Gastroesophageal sphincter (tissue), 4 donors: ENCODE measurements at regions not wholly inside any gene's neighbourhood (a gene's known extent, or its start where the extent isn't known, plus 50 kb on each side); places are given as distances from the start of the nearest gene placed in this dataset.

Experiments
- ATAC-seq: fragments of 150-250 bp; one replicate; pipeline ENCODE4 v1.9.1; 2016; ENCODE audit warnings: mild to moderate bottlenecking, moderate library complexity
- H3K27ac ChIP-seq, 4 donors: fragments of 200-600 bp; sonication (generic) in 3 of 4; 1 replicate in 3 of 4; 2 replicates in 1 of 4; pipeline ENCODE4 v1.5.1; 2016 to 2019
- H3K27me3 ChIP-seq: fragments of 200-600 bp; sonication (generic); one replicate; pipeline ENCODE4 v1.5.1; 2019
- H3K36me3 ChIP-seq, 2 donors: fragments of 200-600 bp; sonication (generic); one replicate each; pipeline ENCODE4 v1.5.1; 2019; ENCODE audit warnings: control low read depth in 1 of 2
- H3K4me1 ChIP-seq, 3 donors: fragments of 200-600 bp; sonication (generic); 1 replicate in 2 of 3; 2 replicates in 1 of 3; pipeline ENCODE4 v1.5.1; 2016 to 2019; ENCODE audit warnings: control low read depth in 2 of 3
- H3K4me3 ChIP-seq, 2 donors: fragments of 200-600 bp; sonication (generic); one replicate each; pipeline ENCODE4 v1.5.1; 2019; ENCODE audit warnings: mild to moderate bottlenecking in 1 of 2, moderate library complexity in 1 of 2
- H3K9me3 ChIP-seq, 3 donors: fragments of 200-600 bp; sonication (generic); one replicate each; pipeline ENCODE4 v1.5.1; 2017 to 2019; ENCODE audit warnings: control low read depth in 2 of 3
- EP300 ChIP-seq: sonication (generic); formaldehyde crosslinking; IDR thresholded peaks from one replicate; pipeline ENCODE4 v1.6.1; 2017; ENCODE audit warnings: antibody characterized with exemption, mild to moderate bottlenecking
- POLR2A ChIP-seq, 2 donors: fragments of 450-650 bp; IDR thresholded peaks; one replicate each; pipeline ENCODE4 v1.6.1; 2017; ENCODE audit warnings: antibody characterized with exemption in 2 of 2, mild to moderate bottlenecking in 2 of 2, moderate library complexity in 1 of 2
- POLR2AphosphoS5 ChIP-seq: sonication (generic); formaldehyde crosslinking; IDR thresholded peaks from one replicate; pipeline ENCODE4 v1.6.1; 2017; ENCODE audit warnings: antibody characterized with exemption
- whole genome bisulfite sequencing, 2 donors: methylation state at CpG; one replicate each; pipeline ENCODE4 v1.1.5; 2018; ENCODE audit warnings: low coverage in 1 of 2; 5-methylcytosine and 5-hydroxymethylcytosine counted together
- TF ChIP-seq, protein P1 (sequence below), 4 experiments: fragments of 200-600 bp in 2 of 4; fragments of 450-650 bp in 2 of 4; sonication (generic) in 1 of 4; IDR thresholded peaks; one replicate each; pipeline ENCODE4 v1.5.1; 2017 to 2019; ENCODE audit warnings: antibody characterized with exemption in 4 of 4, mild to moderate bottlenecking in 2 of 4, moderate library complexity in 2 of 4

DNA sequence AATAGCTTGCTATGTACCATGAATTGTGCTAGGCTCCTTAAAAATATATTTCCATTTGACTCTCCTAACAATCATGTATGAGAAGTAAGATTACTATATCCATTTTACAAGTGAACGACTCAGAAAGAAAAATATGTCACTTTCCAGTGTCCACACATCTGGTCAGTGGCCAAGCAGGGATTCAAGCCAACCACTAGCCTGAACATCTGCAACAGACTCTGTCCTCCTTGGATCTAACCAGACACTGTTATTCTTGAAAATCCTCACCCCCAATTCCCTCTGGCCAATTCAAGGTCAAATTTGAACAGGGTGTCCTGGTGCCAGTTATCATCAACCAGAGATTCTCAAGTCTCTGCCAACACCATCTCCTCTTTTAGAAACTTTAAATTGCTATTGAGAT, 344.1 kb upstream of the WWC1 start:
- Histone ChIP-seq H3K4me1 (peaks cover 0 to 52% (median 3%) of the 10 kb centered on the region in 3 donors), H3K9me3 (no peaks in the 10 kb centered on the region), H3K27me3 (no peaks in the 10 kb centered on the region), H3K4me3 (no peak overlapping the region), H3K36me3 (no peaks in the 10 kb centered on the region), H3K27ac (peak overlapping the region in 2 of 4 donors; percentile 73 to 74)
- no peak for ATAC-seq
- WGBS, 2 donors, result 14 to 27% methylated on average over 1 of the region's 1 CpG
- TF ChIP-seq, protein P1, sequence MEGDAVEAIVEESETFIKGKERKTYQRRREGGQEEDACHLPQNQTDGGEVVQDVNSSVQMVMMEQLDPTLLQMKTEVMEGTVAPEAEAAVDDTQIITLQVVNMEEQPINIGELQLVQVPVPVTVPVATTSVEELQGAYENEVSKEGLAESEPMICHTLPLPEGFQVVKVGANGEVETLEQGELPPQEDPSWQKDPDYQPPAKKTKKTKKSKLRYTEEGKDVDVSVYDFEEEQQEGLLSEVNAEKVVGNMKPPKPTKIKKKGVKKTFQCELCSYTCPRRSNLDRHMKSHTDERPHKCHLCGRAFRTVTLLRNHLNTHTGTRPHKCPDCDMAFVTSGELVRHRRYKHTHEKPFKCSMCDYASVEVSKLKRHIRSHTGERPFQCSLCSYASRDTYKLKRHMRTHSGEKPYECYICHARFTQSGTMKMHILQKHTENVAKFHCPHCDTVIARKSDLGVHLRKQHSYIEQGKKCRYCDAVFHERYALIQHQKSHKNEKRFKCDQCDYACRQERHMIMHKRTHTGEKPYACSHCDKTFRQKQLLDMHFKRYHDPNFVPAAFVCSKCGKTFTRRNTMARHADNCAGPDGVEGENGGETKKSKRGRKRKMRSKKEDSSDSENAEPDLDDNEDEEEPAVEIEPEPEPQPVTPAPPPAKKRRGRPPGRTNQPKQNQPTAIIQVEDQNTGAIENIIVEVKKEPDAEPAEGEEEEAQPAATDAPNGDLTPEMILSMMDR (IDR thresholded peaks at IDR 0.05), result no peak
- TF ChIP-seq POLR2A (IDR thresholded peaks at IDR 0.05) (no peak), EP300 (no peak), POLR2AphosphoS5 (no peak)

DNA sequence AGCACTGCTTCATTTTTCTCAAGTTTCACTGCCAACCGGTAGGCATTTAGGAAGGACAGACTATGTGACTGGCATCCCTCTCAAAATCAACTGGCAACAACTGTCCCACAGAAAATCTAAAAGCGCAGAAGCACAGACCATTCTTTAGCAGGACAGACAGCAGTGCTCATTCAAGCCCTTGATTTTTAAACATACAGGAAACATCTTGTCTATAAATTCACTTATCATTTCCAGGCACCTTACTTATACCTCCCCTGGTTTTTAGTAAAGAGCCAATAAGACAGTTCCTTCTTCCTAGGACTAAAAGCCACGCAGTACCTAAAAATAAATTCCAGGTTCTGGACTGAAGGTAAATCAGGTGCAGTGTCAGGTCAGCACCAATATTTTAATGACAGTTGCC, 343.2 kb upstream of the WWC1 start:
- 59 to 89% methylated on average over 3 of the region's 3 CpGs for WGBS, 2 donors
- peaks cover 0 to 52% (median 3%) of the 10 kb centered on the region in 3 donors for H3K4me1 ChIP-seq

DNA sequence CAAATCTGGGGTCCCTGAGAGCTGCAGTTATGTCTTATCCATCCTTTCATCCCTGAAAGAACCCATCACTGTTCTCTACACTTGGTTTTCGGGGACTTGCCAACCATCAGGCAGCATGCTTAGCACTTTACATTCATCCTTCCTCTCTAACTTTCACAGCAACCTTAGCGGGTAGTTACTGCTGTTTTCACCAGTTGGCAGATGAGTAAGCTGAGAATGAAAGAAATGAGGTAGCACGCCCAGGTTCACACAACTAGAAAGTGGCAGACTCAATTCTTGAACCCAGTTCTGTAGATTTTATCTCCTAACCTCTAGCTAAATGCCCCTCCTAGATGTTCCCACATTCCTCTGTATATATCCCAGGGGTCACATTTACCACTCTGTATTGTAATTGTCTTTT, 342.0 kb upstream of the WWC1 start:
- no peaks in the 10 kb centered on the region for H3K36me3 ChIP-seq
- H3K4me3 ChIP-seq, result no peak overlapping the region
- peaks cover 0 to 50% (median 3%) of the 10 kb centered on the region in 3 donors for H3K4me1 ChIP-seq
- no peak overlapping the region for H3K27ac ChIP-seq
- no peak for TF ChIP-seq EP300
- TF ChIP-seq POLR2AphosphoS5, result no peak
- TF ChIP-seq POLR2A (IDR thresholded peaks at IDR 0.05), result no peak
- TF ChIP-seq, protein P1 (IDR thresholded peaks at IDR 0.05), result no peak
- 90 to 96% methylated on average over 3 of the region's 3 CpGs for WGBS, 2 donors
- H3K9me3 ChIP-seq, result no peaks in the 10 kb centered on the region
- no peaks in the 10 kb centered on the region for H3K27me3 ChIP-seq
- ATAC-seq, result no peak

More for the DNA sequence above, 343.2 kb upstream of the WWC1 start:
- TF ChIP-seq, protein P1 (IDR thresholded peaks at IDR 0.05), result no peak
- TF ChIP-seq POLR2AphosphoS5, result no peak
- no peak for TF ChIP-seq POLR2A (IDR thresholded peaks at IDR 0.05)
- TF ChIP-seq EP300, result no peak
- Histone ChIP-seq H3K36me3 (no peaks in the 10 kb centered on the region), H3K9me3 (no peaks in the 10 kb centered on the region), H3K27me3 (no peaks in the 10 kb centered on the region), H3K4me3 (no peak overlapping the region), H3K27ac (no peak overlapping the region)
- no peak for ATAC-seq

DNA sequence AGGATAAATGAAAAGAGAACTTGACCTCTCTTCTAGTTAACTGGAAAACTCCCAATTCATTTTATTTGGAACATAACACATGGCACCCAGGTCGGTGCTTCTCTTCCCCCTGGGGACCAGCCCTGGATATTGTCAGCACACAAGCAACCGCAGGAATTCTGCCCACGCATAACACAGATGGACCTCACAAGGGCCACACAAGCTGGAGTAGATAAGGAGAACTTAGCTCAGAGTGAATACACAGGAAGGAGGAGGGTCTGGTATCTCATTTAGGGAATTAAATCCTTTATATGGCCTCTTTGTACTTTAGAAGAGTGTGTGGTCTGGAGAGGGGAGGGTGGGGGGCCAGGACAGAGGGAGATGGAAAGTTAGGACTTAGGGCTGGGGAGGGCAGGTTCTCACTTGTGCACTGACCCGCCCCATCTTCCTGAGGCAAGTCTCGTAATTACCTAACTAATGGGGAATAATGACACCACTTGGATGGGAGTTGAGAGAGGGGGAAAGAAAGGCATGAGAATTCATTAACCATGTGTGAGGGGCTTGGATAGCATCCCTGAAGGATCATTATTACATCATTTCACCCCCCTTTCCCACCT, 341.2 kb upstream of the WWC1 start:
- 50 to 65% methylated on average over 3 to 5 of the region's 5 CpGs for WGBS, 2 donors
- Histone ChIP-seq H3K36me3 (no peaks in the 10 kb centered on the region), H3K27ac (peak overlapping the region in 1 of 4 donors; percentile 51), H3K4me1 (peaks cover 0 to 43% (median 3%) of the 10 kb centered on the region in 3 donors), H3K9me3 (no peaks in the 10 kb centered on the region), H3K27me3 (no peaks in the 10 kb centered on the region), H3K4me3 (no peak overlapping the region)
- ATAC-seq, result no peak
- TF ChIP-seq, protein P1 (IDR thresholded peaks at IDR 0.05), result no peak
- TF ChIP-seq EP300 (no peak), POLR2AphosphoS5 (no peak), POLR2A (IDR thresholded peaks at IDR 0.05) (no peak)

- 7 to 20% methylated on average over 3 to 4 of the region's 4 CpGs for WGBS, 2 donors
- Histone ChIP-seq H3K27ac (peak overlapping the region in 2 of 4 donors; percentile 50 to 51), H3K4me1 (peaks cover 0 to 34% (median 3%) of the 10 kb centered on the region in 3 donors), H3K4me3 (peak overlapping the region in 1 of 2 donors; percentile 30), H3K27me3 (no peaks in the 10 kb centered on the region), H3K9me3 (no peaks in the 10 kb centered on the region), H3K36me3 (no peaks in the 10 kb centered on the region)
- no peak for ATAC-seq
- TF ChIP-seq EP300, result no peak
- TF ChIP-seq, protein P1 (IDR thresholded peaks at IDR 0.05), result no peak
- TF ChIP-seq POLR2AphosphoS5, result no peak
- TF ChIP-seq POLR2A (IDR thresholded peaks at IDR 0.05), result no peak
Observed at GRCh38 chr5:167951116-167951515, 340.3 kb upstream of the WWC1 start.
